T-helper 2 cell treated with Interferon-gamma antibody and Interleukin-4, amounts not matched to agents 5 μg/mL and 100 μg/mL, for 36 hours (primary cell): ENCODE measurements at regions not wholly inside any gene's neighbourhood (a gene's known extent, or its start where the extent isn't known, plus 50 kb on each side); places are given as distances from the start of the nearest gene placed in this dataset.

ENCODE experiments used
- DNase-seq: peaks from one replicate; pipeline ENCODE4 v3.0.0; 2021; ENCODE audit warnings: low spot score
- H3K27ac Mint-ChIP-seq: one replicate; pipeline ENCODE4 v1.8.0; 2021; ENCODE audit warnings: mild to moderate bottlenecking, mixed read lengths
- H3K27me3 Mint-ChIP-seq: one replicate; pipeline ENCODE4 v1.8.0; 2021; ENCODE audit warnings: low read depth, mixed read lengths
- H3K36me3 Mint-ChIP-seq: one replicate; pipeline ENCODE4 v1.8.0; 2021; ENCODE audit warnings: low read depth, mixed read lengths
- H3K4me1 Mint-ChIP-seq: one replicate; pipeline ENCODE4 v1.8.0; 2021; ENCODE audit warnings: low read depth, mixed read lengths
- H3K4me3 Mint-ChIP-seq: one replicate; pipeline ENCODE4 v1.8.0; 2022; ENCODE audit warnings: mild to moderate bottlenecking, moderate library complexity, mixed read lengths
- H3K9me3 Mint-ChIP-seq: one replicate; pipeline ENCODE4 v1.8.0; 2021; ENCODE audit warnings: mixed read lengths

- no peak overlapping the region for H3K27ac Mint-ChIP-seq
- H3K36me3 Mint-ChIP-seq, result no peaks in the 10 kb centered on the region
- H3K9me3 Mint-ChIP-seq, result peaks cover 11% of the 10 kb centered on the region
- H3K4me3 Mint-ChIP-seq, result no peak overlapping the region
- DNase-seq, result no peak
- H3K4me1 Mint-ChIP-seq, result no peaks in the 10 kb centered on the region
- no peaks in the 10 kb centered on the region for H3K27me3 Mint-ChIP-seq
These were observed 127.5 kb upstream of the SOX9 start for GRCh38 chr17:71993363-71993762.

- Mint-ChIP-seq H3K36me3 (no peaks in the 10 kb centered on the region), H3K27ac (no peak overlapping the region), H3K9me3 (peaks cover 11% of the 10 kb centered on the region), H3K27me3 (no peaks in the 10 kb centered on the region), H3K4me1 (no peaks in the 10 kb centered on the region), H3K4me3 (no peak overlapping the region)
- no peak for DNase-seq
These were observed 125.2 kb upstream of the SOX9 start for GRCh38 chr17:71995590-71995989.

GRCh38 chr17:72004011-72004427, 116.8 kb upstream of the SOX9 start:
- H3K4me3 Mint-ChIP-seq, result no peak overlapping the region

GRCh38 chr17:72004611-72005331, 116.0 kb upstream of the SOX9 start:
- Mint-ChIP-seq H3K4me3 (no peak overlapping the region), H3K9me3 (no peaks in the 10 kb centered on the region), H3K36me3 (no peaks in the 10 kb centered on the region), H3K27ac (no peak overlapping the region), H3K4me1 (no peaks in the 10 kb centered on the region), H3K27me3 (no peaks in the 10 kb centered on the region)
- DNase-seq, result no peak

More at GRCh38 chr17:72004011-72004427, 116.8 kb upstream of the SOX9 start:
- Mint-ChIP-seq H3K27ac (no peak overlapping the region), H3K4me1 (no peaks in the 10 kb centered on the region), H3K36me3 (no peaks in the 10 kb centered on the region), H3K9me3 (no peaks in the 10 kb centered on the region), H3K27me3 (no peaks in the 10 kb centered on the region)
- DNase-seq, result no peak

GRCh38 chr17:72005332-72006163, 115.3 kb upstream of the SOX9 start:
- H3K27ac Mint-ChIP-seq, result no peak overlapping the region
- no peaks in the 10 kb centered on the region for H3K9me3 Mint-ChIP-seq
- H3K27me3 Mint-ChIP-seq, result no peaks in the 10 kb centered on the region
- no peak for DNase-seq
- H3K4me1 Mint-ChIP-seq, result no peaks in the 10 kb centered on the region
- no peaks in the 10 kb centered on the region for H3K36me3 Mint-ChIP-seq
- H3K4me3 Mint-ChIP-seq, result no peak overlapping the region

GRCh38 chr17:72008236-72008876, 112.5 kb upstream of the SOX9 start:
- no peak overlapping the region for H3K4me3 Mint-ChIP-seq
- no peaks in the 10 kb centered on the region for H3K27me3 Mint-ChIP-seq
- H3K27ac Mint-ChIP-seq, result no peak overlapping the region
- H3K9me3 Mint-ChIP-seq, result peaks cover under 1% of the 10 kb centered on the region
- no peaks in the 10 kb centered on the region for H3K36me3 Mint-ChIP-seq
- no peak for DNase-seq
- no peaks in the 10 kb centered on the region for H3K4me1 Mint-ChIP-seq

GRCh38 chr17:72011561-72011960, 109.3 kb upstream of the SOX9 start:
- no peaks in the 10 kb centered on the region for H3K36me3 Mint-ChIP-seq
- H3K27ac Mint-ChIP-seq, result no peak overlapping the region
- H3K4me1 Mint-ChIP-seq, result no peaks in the 10 kb centered on the region
- no peak for DNase-seq
- no peak overlapping the region for H3K4me3 Mint-ChIP-seq
- peaks cover 5% of the 10 kb centered on the region for H3K9me3 Mint-ChIP-seq
- no peaks in the 10 kb centered on the region for H3K27me3 Mint-ChIP-seq

GRCh38 chr17:72021417-72022041, 99.3 kb upstream of the SOX9 start:
- H3K4me1 Mint-ChIP-seq, result no peaks in the 10 kb centered on the region
- no peaks in the 10 kb centered on the region for H3K27me3 Mint-ChIP-seq
- DNase-seq, result no peak
- H3K27ac Mint-ChIP-seq, result no peak overlapping the region
- no peaks in the 10 kb centered on the region for H3K36me3 Mint-ChIP-seq
- H3K4me3 Mint-ChIP-seq, result no peak overlapping the region
- H3K9me3 Mint-ChIP-seq, result no peaks in the 10 kb centered on the region

- H3K27me3 Mint-ChIP-seq, result no peaks in the 10 kb centered on the region
- H3K4me3 Mint-ChIP-seq, result no peak overlapping the region
- H3K4me1 Mint-ChIP-seq, result no peaks in the 10 kb centered on the region
- H3K9me3 Mint-ChIP-seq, result no peaks in the 10 kb centered on the region
- H3K36me3 Mint-ChIP-seq, result no peaks in the 10 kb centered on the region
- DNase-seq, result no peak
- no peak overlapping the region for H3K27ac Mint-ChIP-seq
These were observed 98.2 kb upstream of the SOX9 start for GRCh38 chr17:72022328-72023275.

GRCh38 chr17:72024457-72024856, 96.4 kb upstream of the SOX9 start:
- no peak overlapping the region for H3K27ac Mint-ChIP-seq
- no peak overlapping the region for H3K4me3 Mint-ChIP-seq
- no peaks in the 10 kb centered on the region for H3K36me3 Mint-ChIP-seq
- H3K9me3 Mint-ChIP-seq, result no peaks in the 10 kb centered on the region
- DNase-seq, result no peak
- H3K27me3 Mint-ChIP-seq, result no peaks in the 10 kb centered on the region
- peaks cover under 1% of the 10 kb centered on the region for H3K4me1 Mint-ChIP-seq

- Mint-ChIP-seq H3K4me1 (peaks cover 4% of the 10 kb centered on the region), H3K27me3 (no peaks in the 10 kb centered on the region), H3K9me3 (no peaks in the 10 kb centered on the region), H3K4me3 (no peak overlapping the region), H3K27ac (no peak overlapping the region), H3K36me3 (no peaks in the 10 kb centered on the region)
- no peak for DNase-seq
These were observed 95.7 kb upstream of the SOX9 start for GRCh38 chr17:72025113-72025512.

GRCh38 chr17:72030067-72030899, 90.5 kb upstream of the SOX9 start:
- Mint-ChIP-seq H3K9me3 (no peaks in the 10 kb centered on the region), H3K27me3 (no peaks in the 10 kb centered on the region), H3K4me3 (peak overlapping the region; percentile 66), H3K36me3 (no peaks in the 10 kb centered on the region), H3K4me1 (peaks cover 8% of the 10 kb centered on the region), H3K27ac (no peak overlapping the region)
- DNase-seq, result peak; percentile 5
